ENCODE measurements at regions not wholly inside any gene's neighbourhood (a gene's known extent, or its start where the extent isn't known, plus 50 kb on each side); places are given as distances from the start of the nearest gene placed in this dataset.

GRCh38 chr9:117543089-117543488 is 128.2 kb upstream of the ASTN2 start:
- DNase-seq, result no peak
- no peaks in the 10 kb centered on the region for H3K79me2 ChIP-seq (ENCODE audit: insufficient read depth)
- H3F3A ChIP-seq (replicated peaks; ENCODE audit: insufficient read depth), result no peaks in the 10 kb centered on the region
- no peak overlapping the region for H3K4me2 ChIP-seq
- 23% methylated on average over 2 of the region's 2 CpGs for WGBS (ENCODE audit: low lambda C conversion rate)
- H4K20me1 ChIP-seq (ENCODE audit: insufficient read depth), result no peaks in the 10 kb centered on the region
- no peaks in the 10 kb centered on the region for H3K36me3 ChIP-seq (replicated peaks in 1 of 2; ENCODE audit: control insufficient read depth in 1 of 2, insufficient read depth in 2 of 2, low read length in 1 of 2)
- no peak overlapping the region for H3K27ac ChIP-seq (ENCODE audit: low read depth in 2 of 2, low read length in 1 of 2)
- no peak overlapping the region for H3K4me3 ChIP-seq (ENCODE audit: low read depth in 2 of 2, low read length in 1 of 2)
- H3K9ac ChIP-seq, result no peak overlapping the region
- H2AFZ ChIP-seq (ENCODE audit: low read depth), result no peak overlapping the region
- TF ChIP-seq EZH2phosphoT487 (IDR thresholded peaks at IDR 0.05; ENCODE audit: borderline replicate concordance, low read depth), result no peak
- no peak for TF ChIP-seq ELF1 (IDR thresholded peaks at IDR 0.05)
- TF ChIP-seq RFX5 (IDR thresholded peaks at IDR 0.05; ENCODE audit: low read length), result no peak
- TF ChIP-seq CTCF (IDR thresholded peaks at IDR 0.05), result no peak
- no peaks in the 10 kb centered on the region for H3K27me3 ChIP-seq (ENCODE audit: insufficient read depth)
- ChIA-PET CTCF (interaction anchor here (1.2 to 1.6 kb wide), 3 partner anchors 13 to 55 kb away, joined by 3 to 5 read pairs (median 3); no protein-coding TSS in a partner anchor), POLR2A (no interaction called here)
- no peaks in the 10 kb centered on the region for H3K9me2 ChIP-seq
- H3K4me1 ChIP-seq (ENCODE audit: control insufficient read depth in 1 of 2, insufficient read depth in 2 of 2, low read depth in 1 of 2, low read length in 1 of 2), result no peaks in the 10 kb centered on the region; a peak in 1 of 4 replicates
- H3K9me3 ChIP-seq, result no peaks in the 10 kb centered on the region

- 14% methylated on average over 3 of the region's 3 CpGs for WGBS (ENCODE audit: low lambda C conversion rate)
- no peaks in the 10 kb centered on the region for H3K27me3 ChIP-seq (ENCODE audit: insufficient read depth)
- H3K4me2 ChIP-seq, result no peak overlapping the region
- no peaks in the 10 kb centered on the region for H3K9me2 ChIP-seq
- H3K79me2 ChIP-seq (ENCODE audit: insufficient read depth), result no peaks in the 10 kb centered on the region
- no peaks in the 10 kb centered on the region for H3K9me3 ChIP-seq
- H2AFZ ChIP-seq (ENCODE audit: low read depth), result no peak overlapping the region
- H3K4me1 ChIP-seq (ENCODE audit: control insufficient read depth in 1 of 2, insufficient read depth in 2 of 2, low read depth in 1 of 2, low read length in 1 of 2), result no peaks in the 10 kb centered on the region; a peak in 1 of 4 replicates
- DNase-seq, result no peak
- H3K27ac ChIP-seq (ENCODE audit: low read depth in 2 of 2, low read length in 1 of 2), result no peak overlapping the region
- ChIA-PET CTCF (no interaction called here), POLR2A (no interaction called here)
- no peaks in the 10 kb centered on the region for H3F3A ChIP-seq (replicated peaks; ENCODE audit: insufficient read depth)
- H3K9ac ChIP-seq, result no peak overlapping the region
- no peaks in the 10 kb centered on the region for H4K20me1 ChIP-seq (ENCODE audit: insufficient read depth)
- H3K36me3 ChIP-seq (replicated peaks in 1 of 2; ENCODE audit: control insufficient read depth in 1 of 2, insufficient read depth in 2 of 2, low read length in 1 of 2), result no peaks in the 10 kb centered on the region
- no peak overlapping the region for H3K4me3 ChIP-seq (ENCODE audit: low read depth in 2 of 2, low read length in 1 of 2)
- TF ChIP-seq NFIC (IDR thresholded peaks at IDR 0.05; ENCODE audit: borderline replicate concordance) (no peak), CHD2 (IDR thresholded peaks at IDR 0.05; ENCODE audit: low read length, partially characterized antibody) (no peak), POLR2AphosphoS5 (IDR thresholded peaks at IDR 0.05; ENCODE audit: low read depth, low read length) (no peak), FOXJ3 (CRISPR knock-in tag; IDR thresholded peaks at IDR 0.05) (no peak), YY1 (IDR thresholded peaks at IDR 0.05; ENCODE audit: low read depth) (no peak), TAF1 (IDR thresholded peaks at IDR 0.05; ENCODE audit: borderline replicate concordance, low read depth, low read length) (no peak), EP300 (IDR thresholded peaks at IDR 0.05; ENCODE audit: borderline replicate concordance in 1 of 2, low read depth in 1 of 2, low read length in 1 of 2) (no peak), ZBTB33 (IDR thresholded peaks at IDR 0.05; ENCODE audit: borderline replicate concordance, low read depth) (no peak), PBX3 (IDR thresholded peaks at IDR 0.05) (no peak), REST (IDR thresholded peaks at IDR 0.05; ENCODE audit: low read depth, low read length) (no peak), USF2 (IDR thresholded peaks at IDR 0.05; ENCODE audit: borderline replicate concordance, low read depth, low read length) (no peak), FOXM1 (IDR thresholded peaks at IDR 0.05; ENCODE audit: low read depth) (no peak), TCF12 (IDR thresholded peaks at IDR 0.05) (no peak), ELF1 (IDR thresholded peaks at IDR 0.05) (no peak), IRF3 (IDR thresholded peaks at IDR 0.05; ENCODE audit: low read depth, low read length) (no peak)
These were observed 127.2 kb upstream of the ASTN2 start for GRCh38 chr9:117542021-117542420.
